NB4 (cell line): ENCODE measurements at regions not wholly inside any gene's neighbourhood (a gene's known extent, or its start where the extent isn't known, plus 50 kb on each side); places are given as distances from the start of the nearest gene placed in this dataset.
A peak's percentile ranks its signal among the peaks of the same experiment; 100 is the strongest.
"Not testable (repeated sequence)": the region's sequence is repeated elsewhere in the genome, so short reads cannot be mapped to it uniquely, and the experiment has no call there.

Source experiments
- DNase-seq: peaks from one replicate; pipeline ENCODE4 v3.0.0; 2010; ENCODE audit warnings: low read depth
- H3K4me3 ChIP-seq: one replicate; pipeline ENCODE4 v1.5.1; 2011; ENCODE audit warnings: mild to moderate bottlenecking, low read depth, low read length, moderate library complexity
- MYC ChIP-seq: IDR thresholded peaks from 2 replicates; pipeline ENCODE4 v1.6.1; 2011; ENCODE audit warnings: low read depth, low read length
- POLR2A ChIP-seq: IDR thresholded peaks from 2 replicates; pipeline ENCODE4 v1.6.1; 2011; ENCODE audit warnings: mild to moderate bottlenecking; ENCODE audit not compliant: insufficient read length; ENCODE audit errors: extremely low read depth
- TF ChIP-seq, protein P1 (sequence below): IDR thresholded peaks from 2 replicates; pipeline ENCODE4 v1.6.1; 2011; ENCODE audit warnings: low read depth, low read length
- TF ChIP-seq, protein P2 (sequence below): IDR thresholded peaks from one replicate; pipeline ENCODE4 v1.5.1; 2012; ENCODE audit warnings: low read depth, low read length

DNA sequence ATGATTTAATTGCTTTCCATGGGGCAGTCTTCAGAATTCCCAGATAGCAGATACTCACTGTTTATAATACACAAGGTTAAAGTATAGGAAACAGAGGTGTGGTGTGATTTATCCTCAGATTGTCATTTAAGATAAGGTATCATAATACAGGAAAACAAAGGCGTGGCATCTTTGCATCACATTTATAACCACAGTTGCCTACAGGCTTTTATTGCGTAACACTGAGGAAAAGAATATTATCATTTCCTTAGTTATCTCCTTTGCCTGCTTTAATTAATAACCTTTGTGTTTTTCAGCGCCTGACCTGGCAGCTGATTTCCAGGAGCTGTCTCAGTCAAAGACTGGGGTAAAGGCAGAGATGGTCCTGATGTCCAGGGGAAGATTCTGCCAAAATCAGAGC lies 68.8 kb downstream of the SSX7 start:
- no peak for DNase-seq
- TF ChIP-seq POLR2A (no peak), MYC (no peak)
- TF ChIP-seq, protein P1, sequence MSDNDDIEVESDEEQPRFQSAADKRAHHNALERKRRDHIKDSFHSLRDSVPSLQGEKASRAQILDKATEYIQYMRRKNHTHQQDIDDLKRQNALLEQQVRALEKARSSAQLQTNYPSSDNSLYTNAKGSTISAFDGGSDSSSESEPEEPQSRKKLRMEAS = no peak
- TF ChIP-seq, protein P2, sequence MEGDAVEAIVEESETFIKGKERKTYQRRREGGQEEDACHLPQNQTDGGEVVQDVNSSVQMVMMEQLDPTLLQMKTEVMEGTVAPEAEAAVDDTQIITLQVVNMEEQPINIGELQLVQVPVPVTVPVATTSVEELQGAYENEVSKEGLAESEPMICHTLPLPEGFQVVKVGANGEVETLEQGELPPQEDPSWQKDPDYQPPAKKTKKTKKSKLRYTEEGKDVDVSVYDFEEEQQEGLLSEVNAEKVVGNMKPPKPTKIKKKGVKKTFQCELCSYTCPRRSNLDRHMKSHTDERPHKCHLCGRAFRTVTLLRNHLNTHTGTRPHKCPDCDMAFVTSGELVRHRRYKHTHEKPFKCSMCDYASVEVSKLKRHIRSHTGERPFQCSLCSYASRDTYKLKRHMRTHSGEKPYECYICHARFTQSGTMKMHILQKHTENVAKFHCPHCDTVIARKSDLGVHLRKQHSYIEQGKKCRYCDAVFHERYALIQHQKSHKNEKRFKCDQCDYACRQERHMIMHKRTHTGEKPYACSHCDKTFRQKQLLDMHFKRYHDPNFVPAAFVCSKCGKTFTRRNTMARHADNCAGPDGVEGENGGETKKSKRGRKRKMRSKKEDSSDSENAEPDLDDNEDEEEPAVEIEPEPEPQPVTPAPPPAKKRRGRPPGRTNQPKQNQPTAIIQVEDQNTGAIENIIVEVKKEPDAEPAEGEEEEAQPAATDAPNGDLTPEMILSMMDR = no peak
- H3K4me3 ChIP-seq = no peak overlapping the region

DNA sequence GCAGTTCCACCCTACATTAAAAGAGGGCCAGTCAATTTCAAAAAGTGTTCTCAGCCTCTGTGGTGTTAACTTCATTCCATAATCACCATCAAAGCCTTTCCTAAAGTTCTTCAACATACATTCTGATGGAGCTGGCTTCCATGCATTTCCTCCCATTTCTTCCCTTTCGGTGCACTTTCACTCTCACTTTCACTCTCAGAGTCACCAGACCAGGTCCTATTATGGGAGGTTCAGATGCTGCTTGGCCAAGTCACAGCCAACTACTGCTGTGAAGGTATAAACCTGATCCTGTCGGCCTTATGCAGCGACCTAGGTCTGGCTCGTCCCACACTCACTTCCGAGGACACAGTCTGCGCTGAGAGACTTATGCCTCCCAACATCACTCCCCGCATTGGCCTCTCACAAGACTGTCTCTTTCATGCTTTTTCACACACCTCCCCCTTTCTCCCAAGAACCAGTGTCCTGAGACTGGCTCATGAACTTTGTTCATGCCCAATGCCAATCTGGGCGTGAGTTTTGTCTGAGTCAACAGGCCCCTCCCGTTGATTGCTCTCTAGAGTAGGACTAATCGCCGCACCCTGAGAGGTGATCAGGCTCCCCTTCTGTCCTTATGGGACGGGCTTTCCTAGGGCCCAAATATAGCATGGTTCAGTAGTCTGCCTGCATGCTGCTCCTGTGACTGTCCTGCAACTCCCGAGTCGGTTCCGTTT lies 60.8 kb upstream of the XAGE1B start:
- no peak overlapping the region for H3K4me3 ChIP-seq
- no peak for DNase-seq
- TF ChIP-seq, protein P2 = no peak
- TF ChIP-seq, protein P1 = no peak
- TF ChIP-seq POLR2A = no peak
- TF ChIP-seq MYC = no peak

- no peak overlapping the region for H3K4me3 ChIP-seq
- DNase-seq = no peak
- TF ChIP-seq, protein P2 = no peak
- TF ChIP-seq, protein P1 = no peak
- TF ChIP-seq MYC (no peak), POLR2A (no peak)
Observed at GRCh38 chrX:52576946-52577345, 60.1 kb upstream of the XAGE1B start.

- DNase-seq = no peak
- TF ChIP-seq, protein P1 = no peak
- TF ChIP-seq, protein P2 = no peak
- TF ChIP-seq MYC = no peak
- TF ChIP-seq POLR2A = no peak
- no peak overlapping the region for H3K4me3 ChIP-seq
Observed at GRCh38 chrX:52576474-52576873, 59.6 kb upstream of the XAGE1B start.

- TF ChIP-seq, protein P2 = peak; percentile 50
- no peak for TF ChIP-seq MYC
- DNase-seq = peak; percentile 58
Observed at GRCh38 chrX:52574416-52575275, 57.8 kb upstream of the XAGE1B start.

DNA sequence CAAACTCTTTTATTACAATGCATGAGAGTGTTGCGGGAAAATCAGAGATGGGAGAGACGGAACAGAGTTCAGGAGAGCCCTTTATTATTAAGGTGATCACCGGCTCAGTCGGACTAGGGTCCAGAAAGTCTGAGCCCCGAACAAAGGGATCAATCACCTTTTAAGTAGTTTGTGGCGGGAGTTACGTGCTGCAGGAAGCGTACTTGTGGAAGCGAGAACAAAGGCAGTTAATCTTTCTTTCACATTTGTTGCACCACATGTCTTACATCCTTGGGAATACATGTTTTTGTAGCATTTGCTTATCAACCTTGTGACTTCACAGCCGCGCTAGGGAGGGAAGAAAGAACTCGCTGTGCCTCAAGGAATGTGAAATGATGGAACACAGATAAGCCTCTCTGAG lies 51.3 kb upstream of the XAGE1B start:
- DNase-seq, H3K4me3 ChIP-seq: not testable (repeated sequence)

More at GRCh38 chrX:52574416-52575275, 57.8 kb upstream of the XAGE1B start:
- H3K4me3 ChIP-seq = no peak overlapping the region
